ENCODE measurements at regions not wholly inside any gene's neighbourhood (a gene's known extent, or its start where the extent isn't known, plus 50 kb on each side); places are given as distances from the start of the nearest gene placed in this dataset.

GRCh38 chr1:81467383-81467782 lies 333.4 kb upstream of the ADGRL2 start (continued):
- TF ChIP-seq CHD7 (IDR thresholded peaks at IDR 0.05; ENCODE audit: insufficient replicate concordance, low read length) (no peak), TCF12 (IDR thresholded peaks at IDR 0.05; ENCODE audit: low read depth, low read length) (no peak), RBBP5 (IDR thresholded peaks at IDR 0.05; ENCODE audit: borderline replicate concordance, low read depth, low read length) (no peak)

All from H1 (cell line).